ENCODE measurements at regions not wholly inside any gene's neighbourhood (a gene's known extent, or its start where the extent isn't known, plus 50 kb on each side); places are given as distances from the start of the nearest gene placed in this dataset.

DNA sequence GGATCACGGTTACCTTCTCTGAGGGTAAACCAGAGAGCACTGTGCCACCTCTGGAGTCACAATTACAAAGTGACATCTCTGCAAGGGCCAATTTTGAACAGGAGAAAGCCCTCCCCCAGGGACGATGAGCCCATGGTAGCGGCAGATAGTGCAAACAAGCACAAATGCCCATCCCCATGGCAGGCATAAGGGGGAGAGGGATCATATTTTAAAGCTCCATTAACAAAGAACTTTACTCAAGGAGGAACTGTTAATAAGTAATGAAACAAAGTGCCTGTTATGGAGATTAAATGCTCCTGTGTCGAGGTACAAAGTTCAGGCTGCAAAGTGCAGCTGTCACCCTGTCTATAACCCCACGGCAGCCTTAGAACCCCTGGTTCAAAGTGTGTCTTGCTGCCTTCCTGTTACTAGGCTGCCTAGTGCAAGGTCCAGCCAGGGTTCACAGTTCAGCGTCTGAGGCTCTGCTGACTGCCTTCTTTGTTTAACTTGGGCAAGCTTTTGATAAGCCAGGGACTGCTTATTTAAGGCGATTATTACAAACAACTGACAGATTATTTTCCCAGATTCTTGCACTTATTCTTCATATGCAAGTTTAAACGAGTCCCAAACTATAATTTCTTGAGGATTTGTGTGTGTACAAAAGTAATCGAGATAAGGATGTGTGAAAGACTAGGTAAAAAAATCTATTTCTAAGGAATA lies 75.7 kb upstream of the NRIP1 start (continued):
- TF ChIP-seq POGK (CRISPR knock-in tag; conservative IDR thresholded peaks at IDR 0.05) (peak; percentile 57), U2AF1 (optimal IDR thresholded peaks at IDR 0.05; ENCODE audit: low read depth, low read length) (no peak), AGO2 (optimal IDR thresholded peaks at IDR 0.05; ENCODE audit: low read depth, low read length) (no peak), TEAD2 (CRISPR knock-in tag; IDR thresholded peaks at IDR 0.05) (no peak), ZNF282 (IDR thresholded peaks at IDR 0.05; ENCODE audit: partially characterized antibody) (no peak), ZMAT3 (CRISPR knock-in tag; conservative IDR thresholded peaks at IDR 0.05) (no peak), FOXJ3 (CRISPR knock-in tag; IDR thresholded peaks at IDR 0.05; ENCODE audit: borderline replicate concordance) (peak; percentile 97), TP53 (CRISPR knock-in tag; conservative IDR thresholded peaks at IDR 0.05) (0 out of 2 replicates have a peak, but pooled peaks have one; percentile 46), ZNF317 (CRISPR knock-in tag; IDR thresholded peaks at IDR 0.05) (peak; percentile 81), ZNF790 (CRISPR knock-in tag; IDR thresholded peaks at IDR 0.05; ENCODE audit: borderline replicate concordance) (no peak), ZUFSP (CRISPR knock-in tag; IDR thresholded peaks at IDR 0.05; ENCODE audit: borderline replicate concordance) (no peak), SMYD3 (CRISPR knock-in tag; IDR thresholded peaks at IDR 0.05) (0 out of 2 replicates have a peak, but pooled peaks have one; percentile 83), ZNF768 (CRISPR knock-in tag; IDR thresholded peaks at IDR 0.05) (no peak), ZNF510 (CRISPR knock-in tag; IDR thresholded peaks at IDR 0.05; ENCODE audit: low read depth) (no peak), ZNF780A (CRISPR knock-in tag; IDR thresholded peaks at IDR 0.05) (peak; percentile 76), RORA (CRISPR knock-in tag; IDR thresholded peaks at IDR 0.05) (0 out of 2 replicates have a peak, but pooled peaks have one; percentile 90), TFDP2 (CRISPR knock-in tag; IDR thresholded peaks at IDR 0.05) (peak; percentile 17; the same call in 1 of the 2 replicates), ATM (IDR thresholded peaks at IDR 0.05; ENCODE audit: borderline replicate concordance) (no peak), AHR (CRISPR knock-in tag; IDR thresholded peaks at IDR 0.05) (peak; percentile 78; the same call in 1 of the 2 replicates), FOXO4 (CRISPR knock-in tag; conservative IDR thresholded peaks at IDR 0.05) (no peak), KDM4B (CRISPR knock-in tag; IDR thresholded peaks at IDR 0.05) (peak; percentile 92), YEATS4 (CRISPR knock-in tag; IDR thresholded peaks at IDR 0.05; ENCODE audit: borderline replicate concordance) (peak; percentile 82), HOXA3 (CRISPR knock-in tag; IDR thresholded peaks at IDR 0.05) (peak; percentile 94), TEF (CRISPR knock-in tag; IDR thresholded peaks at IDR 0.05) (no peak), FOXA3 (CRISPR knock-in tag; IDR thresholded peaks at IDR 0.05) (peak; percentile 96)
